SK-N-MC (cell line): ENCODE measurements at regions not wholly inside any gene's neighbourhood (a gene's known extent, or its start where the extent isn't known, plus 50 kb on each side); places are given as distances from the start of the nearest gene placed in this dataset.

ENCODE experiments used
- EZH2 ChIP-seq: fragments of 200-600 bp; sonication (generic); IDR thresholded peaks from one replicate; pipeline ENCODE4 v1.6.1; 2017; ENCODE audit warnings: antibody characterized with exemption
- FOXP2 ChIP-seq: optimal IDR thresholded peaks from 2 replicates; pipeline ENCODE3; 2011; ENCODE audit warnings: mild to moderate bottlenecking, moderate library complexity; ENCODE audit not compliant: insufficient read depth; ENCODE audit errors: extremely low read length, control extremely low read depth
- POLR2AphosphoS5 ChIP-seq: IDR thresholded peaks from 2 replicates; pipeline ENCODE4 v1.6.1; 2012; ENCODE audit warnings: mild to moderate bottlenecking, low read depth, low read length, borderline replicate concordance

GRCh38 chr2:136210822-136211221 lies 92.9 kb upstream of the CXCR4 start:
- TF ChIP-seq POLR2AphosphoS5, result no peak
- no peak for TF ChIP-seq EZH2
- TF ChIP-seq FOXP2, result no peak
